HG02588 (cell line): ENCODE measurements at regions not wholly inside any gene's neighbourhood (a gene's known extent, or its start where the extent isn't known, plus 50 kb on each side); places are given as distances from the start of the nearest gene placed in this dataset.

Experiments
- ATAC-seq: cut with Tn5 transposase; IDR thresholded peaks from one replicate; pipeline ENCODE4 v1.9.1; 2021; ENCODE audit warnings: mild to moderate bottlenecking, moderate library complexity; ENCODE audit not compliant: unreplicated experiment

- no peak for ATAC-seq
These were observed 492.4 kb downstream of the SHISA9 start for GRCh38 chr16:13393816-13394215.

GRCh38 chr16:13394488-13394887 is 493.1 kb downstream of the SHISA9 start:
- no peak for ATAC-seq

GRCh38 chr16:13397126-13397525 is 495.7 kb downstream of the SHISA9 start:
- ATAC-seq = no peak

GRCh38 chr16:13401641-13402040 is 500.2 kb downstream of the SHISA9 start:
- no peak for ATAC-seq

GRCh38 chr16:13402601-13403000 is 501.2 kb downstream of the SHISA9 start:
- no peak for ATAC-seq

GRCh38 chr16:13403326-13403725 is 501.9 kb downstream of the SHISA9 start:
- no peak for ATAC-seq

GRCh38 chr16:13414154-13414553 is 505.8 kb upstream of the ERCC4 start:
- no peak for ATAC-seq

GRCh38 chr16:13419589-13419988 is 500.4 kb upstream of the ERCC4 start:
- no peak for ATAC-seq

- ATAC-seq = no peak
These were observed 498.2 kb upstream of the ERCC4 start for GRCh38 chr16:13421726-13422125.

GRCh38 chr16:13425836-13426235 is 494.1 kb upstream of the ERCC4 start:
- ATAC-seq = no peak

- no peak for ATAC-seq
These were observed 493.7 kb upstream of the ERCC4 start for GRCh38 chr16:13426269-13426668.

- no peak for ATAC-seq
These were observed 493.2 kb upstream of the ERCC4 start for GRCh38 chr16:13426736-13427135.

- ATAC-seq = no peak
These were observed 492.0 kb upstream of the ERCC4 start for GRCh38 chr16:13427943-13428342.

- ATAC-seq = no peak
These were observed 490.5 kb upstream of the ERCC4 start for GRCh38 chr16:13429416-13429815.

- no peak for ATAC-seq
These were observed 484.5 kb upstream of the ERCC4 start for GRCh38 chr16:13435415-13435814.

- ATAC-seq = no peak
These were observed 484.0 kb upstream of the ERCC4 start for GRCh38 chr16:13435873-13436474.

- ATAC-seq = peak; percentile 61
These were observed 483.1 kb upstream of the ERCC4 start for GRCh38 chr16:13436641-13437412.

GRCh38 chr16:13437413-13437795 is 482.6 kb upstream of the ERCC4 start:
- ATAC-seq = no peak

GRCh38 chr16:13438064-13438463 is 481.9 kb upstream of the ERCC4 start:
- ATAC-seq = no peak

- no peak for ATAC-seq
These were observed 480.2 kb upstream of the ERCC4 start for GRCh38 chr16:13439766-13440165.

GRCh38 chr16:13441675-13442074 is 478.3 kb upstream of the ERCC4 start:
- ATAC-seq = peak; percentile 54

GRCh38 chr16:13448346-13448745 is 471.6 kb upstream of the ERCC4 start:
- ATAC-seq = no peak

GRCh38 chr16:13453325-13453724 is 466.6 kb upstream of the ERCC4 start:
- ATAC-seq = no peak
